ENCODE measurements at regions not wholly inside any gene's neighbourhood (a gene's known extent, or its start where the extent isn't known, plus 50 kb on each side); places are given as distances from the start of the nearest gene placed in this dataset.

DNA sequence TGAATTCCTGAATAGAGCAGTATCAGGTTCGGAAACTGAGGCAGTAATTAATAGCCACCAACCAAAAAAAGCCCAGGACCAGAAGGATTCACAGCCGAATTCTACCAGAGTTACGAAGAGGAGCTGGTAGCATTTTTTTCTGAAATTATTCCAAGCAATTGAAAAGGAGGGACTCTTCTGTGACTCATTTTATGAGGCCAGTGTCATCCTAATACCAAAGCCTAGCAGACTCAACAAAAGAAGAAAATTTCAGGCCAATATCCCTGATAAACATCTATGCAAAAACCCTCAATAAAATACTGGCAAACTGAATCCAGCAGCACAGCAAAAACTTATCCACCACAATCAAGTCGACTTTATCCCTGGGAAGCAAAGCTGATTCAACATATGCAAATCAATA lies 202.3 kb upstream of the SLC16A7 start:
- TF ChIP-seq, protein P1, sequence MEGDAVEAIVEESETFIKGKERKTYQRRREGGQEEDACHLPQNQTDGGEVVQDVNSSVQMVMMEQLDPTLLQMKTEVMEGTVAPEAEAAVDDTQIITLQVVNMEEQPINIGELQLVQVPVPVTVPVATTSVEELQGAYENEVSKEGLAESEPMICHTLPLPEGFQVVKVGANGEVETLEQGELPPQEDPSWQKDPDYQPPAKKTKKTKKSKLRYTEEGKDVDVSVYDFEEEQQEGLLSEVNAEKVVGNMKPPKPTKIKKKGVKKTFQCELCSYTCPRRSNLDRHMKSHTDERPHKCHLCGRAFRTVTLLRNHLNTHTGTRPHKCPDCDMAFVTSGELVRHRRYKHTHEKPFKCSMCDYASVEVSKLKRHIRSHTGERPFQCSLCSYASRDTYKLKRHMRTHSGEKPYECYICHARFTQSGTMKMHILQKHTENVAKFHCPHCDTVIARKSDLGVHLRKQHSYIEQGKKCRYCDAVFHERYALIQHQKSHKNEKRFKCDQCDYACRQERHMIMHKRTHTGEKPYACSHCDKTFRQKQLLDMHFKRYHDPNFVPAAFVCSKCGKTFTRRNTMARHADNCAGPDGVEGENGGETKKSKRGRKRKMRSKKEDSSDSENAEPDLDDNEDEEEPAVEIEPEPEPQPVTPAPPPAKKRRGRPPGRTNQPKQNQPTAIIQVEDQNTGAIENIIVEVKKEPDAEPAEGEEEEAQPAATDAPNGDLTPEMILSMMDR (IDR thresholded peaks at IDR 0.05): no peak
- no peak for TF ChIP-seq ZFX (IDR thresholded peaks at IDR 0.05; ENCODE audit: borderline replicate concordance)

Measured in 22Rv1 (cell line).